Medulla oblongata (tissue), 1 donor: ENCODE measurements at regions not wholly inside any gene's neighbourhood (a gene's known extent, or its start where the extent isn't known, plus 50 kb on each side); places are given as distances from the start of the nearest gene placed in this dataset.

ENCODE experiments used
- DNase-seq: peaks from one replicate; pipeline ENCODE4 v3.0.0-alpha.2; 2015; ENCODE audit errors: extremely low spot score

DNA sequence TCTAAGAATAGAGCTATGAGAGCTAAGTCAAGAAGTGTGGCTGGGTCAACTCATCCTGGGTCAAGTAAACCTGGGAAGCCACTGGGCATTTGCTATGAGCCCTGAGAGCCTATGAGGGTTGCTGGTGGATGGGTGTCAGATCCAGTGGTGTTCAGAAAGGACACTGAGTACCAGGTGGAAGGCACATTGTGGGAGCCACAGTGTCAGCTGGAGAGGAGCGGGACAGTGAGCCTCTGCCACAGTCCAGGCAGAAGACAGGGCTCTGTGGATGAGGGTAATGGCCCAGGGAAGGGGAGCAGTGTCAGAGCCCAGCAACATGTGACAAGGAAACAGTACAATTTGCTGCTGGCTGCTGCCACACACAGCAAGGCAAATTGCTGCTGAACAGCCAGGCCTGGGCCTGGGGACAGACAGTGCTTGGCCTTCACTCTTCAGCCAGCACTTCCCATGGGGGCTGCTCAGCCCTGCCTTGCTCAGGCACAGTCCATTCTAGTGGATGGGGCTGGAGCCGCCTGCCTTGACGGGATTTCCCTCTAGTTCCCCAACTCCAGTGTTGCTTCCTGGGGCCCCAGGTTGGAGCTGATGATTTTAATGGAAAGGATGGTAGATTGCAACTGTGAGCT lies 90.9 kb upstream of the CHST15 start:
- no peak for DNase-seq

DNA sequence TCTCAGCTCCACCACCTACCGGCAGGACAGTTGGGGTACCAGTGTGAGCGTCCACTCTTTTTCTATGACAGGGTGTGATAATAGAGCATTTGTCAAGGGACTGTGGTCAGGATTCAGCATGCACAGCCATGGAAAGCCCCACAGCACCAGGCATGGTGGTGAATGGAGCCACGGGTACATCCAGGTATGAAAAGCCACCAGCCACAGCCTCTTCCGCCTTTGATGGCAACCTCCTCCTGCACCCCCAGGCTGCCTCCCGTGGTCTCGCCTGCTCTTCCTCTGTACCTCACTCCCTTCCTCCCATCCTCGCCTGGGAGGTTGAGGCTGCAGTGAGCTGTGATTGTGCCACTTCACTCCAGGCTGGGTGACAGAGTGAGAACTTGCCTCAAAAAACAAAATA lies 90.2 kb upstream of the CHST15 start:
- no peak for DNase-seq

DNA sequence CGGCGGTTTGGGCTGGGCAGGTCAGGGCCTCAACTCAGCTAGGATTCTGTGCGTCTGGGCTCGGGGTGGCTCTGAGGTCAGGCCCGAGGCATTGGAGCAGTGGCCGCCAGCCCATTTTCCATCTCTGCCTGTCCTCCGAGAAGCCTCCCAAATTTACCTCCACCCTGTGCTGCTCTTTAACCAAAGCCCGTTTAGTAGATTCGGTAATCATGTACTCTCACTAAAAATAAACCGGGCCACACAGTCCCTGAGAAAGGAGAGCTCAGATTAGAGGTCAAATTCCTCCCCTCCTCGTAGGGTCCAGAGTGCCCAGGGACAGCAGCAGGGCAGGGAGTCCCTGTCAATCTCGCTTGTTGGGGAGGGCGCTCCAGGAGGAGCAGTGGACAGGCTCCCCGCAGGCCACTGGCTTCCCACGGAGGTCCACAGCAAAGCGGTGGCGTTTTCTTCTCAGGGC lies 88.7 kb upstream of the CHST15 start:
- DNase-seq = no peak

DNA sequence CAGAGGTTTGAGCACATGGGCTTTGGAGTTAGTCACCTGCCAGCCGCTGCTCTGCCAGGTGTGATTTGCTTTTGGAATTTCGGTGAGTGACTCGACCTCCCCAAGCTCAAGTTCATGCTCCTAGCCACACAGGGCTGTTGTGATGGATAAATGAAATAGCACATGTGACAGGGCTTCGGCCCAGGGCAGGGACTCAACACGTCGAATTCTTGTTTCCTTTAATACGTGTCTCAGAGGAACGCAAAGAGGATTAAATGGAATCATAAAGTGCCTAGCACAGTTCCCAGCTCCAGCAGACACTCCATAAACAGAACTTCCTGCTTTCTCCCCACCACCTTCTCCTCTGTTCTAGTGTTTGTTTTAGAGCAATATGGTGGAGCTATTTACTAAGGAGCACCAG lies 88.3 kb upstream of the CHST15 start:
- DNase-seq = no peak

DNA sequence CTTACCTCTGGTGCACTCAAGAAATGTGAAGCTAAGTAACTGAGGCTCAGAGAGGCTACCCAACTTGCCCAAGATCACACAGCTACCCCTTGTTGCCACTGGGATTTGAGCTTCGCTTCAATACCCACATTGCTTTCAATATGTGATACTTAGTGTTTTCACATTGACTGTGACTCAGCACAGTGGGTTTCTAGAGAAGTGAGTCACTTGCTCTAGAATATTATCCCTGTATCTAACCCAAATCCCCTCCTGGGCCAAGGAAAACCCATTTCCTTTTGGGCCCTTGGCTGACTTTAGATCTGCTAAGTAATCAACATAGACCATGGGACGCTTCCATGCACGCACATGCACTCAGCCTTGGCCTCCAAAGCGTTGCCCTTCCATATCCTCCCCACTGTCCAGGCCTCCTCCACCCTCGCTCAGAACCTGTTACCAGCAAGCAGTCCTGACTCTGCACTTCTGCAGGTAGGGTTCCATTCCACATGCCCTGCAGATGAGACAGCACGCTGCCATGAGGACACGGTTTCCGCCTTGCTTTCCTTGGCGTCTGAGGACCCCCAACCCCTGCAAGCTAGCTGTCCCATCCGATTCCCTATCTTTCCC lies 87.7 kb upstream of the CHST15 start:
- DNase-seq = no peak

DNA sequence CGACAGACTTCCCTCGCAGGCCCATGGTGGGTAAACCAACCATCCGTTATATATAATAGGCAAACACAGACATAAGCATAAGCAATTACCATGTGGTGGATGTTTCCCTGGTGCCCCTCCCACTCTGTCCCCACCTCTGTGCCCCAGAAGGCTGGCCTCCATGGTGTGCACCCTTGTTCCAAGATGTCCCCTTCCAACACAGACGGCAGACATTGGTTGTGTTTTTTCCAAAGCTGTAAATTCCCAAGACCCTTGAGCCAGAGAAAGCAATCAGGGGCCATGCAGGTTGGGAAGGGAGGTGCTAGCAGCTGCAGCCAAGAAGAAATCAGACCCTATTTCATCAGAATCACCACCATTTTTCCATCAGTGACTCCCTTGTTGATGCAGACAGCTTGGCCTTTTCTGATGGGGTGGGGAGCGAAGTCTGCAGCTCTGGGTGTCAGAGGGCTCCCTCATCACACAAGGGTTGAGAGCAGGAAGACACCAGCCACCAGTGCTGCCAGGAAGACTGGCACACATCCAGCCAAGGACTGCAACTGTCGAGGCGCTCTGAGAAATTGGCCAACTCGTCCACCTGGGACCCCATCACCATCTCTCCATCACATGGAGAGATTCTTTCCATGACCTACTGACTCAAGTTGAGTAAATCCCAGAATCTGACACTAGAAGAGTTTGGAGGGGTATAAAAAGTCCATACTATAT lies 86.8 kb upstream of the CHST15 start:
- DNase-seq = no peak

DNA sequence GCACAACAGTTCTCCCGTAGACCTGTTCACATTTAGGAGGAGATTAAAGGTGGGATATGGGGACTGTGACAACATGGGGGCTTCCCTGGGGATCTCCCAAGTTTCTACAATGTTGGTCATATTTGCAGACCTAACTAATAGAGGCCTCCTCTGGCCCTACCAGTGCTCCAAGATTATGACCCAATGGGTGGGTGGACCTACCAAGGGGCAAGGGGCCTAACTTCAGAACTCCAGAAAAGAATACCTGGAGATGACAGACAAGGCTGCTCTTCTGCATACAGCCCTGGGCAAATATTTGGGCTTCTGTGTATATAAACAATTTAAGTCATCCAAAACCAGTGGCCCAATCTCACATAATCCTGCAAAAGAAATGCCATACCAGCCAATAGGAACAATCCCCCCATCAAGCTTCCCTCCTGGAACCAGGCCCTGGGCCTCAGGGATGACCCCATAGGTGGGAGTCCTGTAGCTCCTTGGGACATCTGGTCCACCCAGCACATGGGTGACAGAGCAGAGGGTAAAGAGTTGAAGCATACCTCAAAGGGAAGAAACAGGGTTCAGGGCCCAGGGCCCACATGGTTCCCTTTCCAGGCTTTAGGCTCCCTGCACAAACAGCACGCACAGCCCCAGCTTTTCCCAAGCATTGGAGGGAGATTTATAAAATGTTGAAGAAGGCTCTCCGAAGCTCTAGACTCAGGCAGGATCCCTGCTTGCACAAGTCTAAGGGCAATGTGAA lies 86.1 kb upstream of the CHST15 start:
- no peak for DNase-seq

DNA sequence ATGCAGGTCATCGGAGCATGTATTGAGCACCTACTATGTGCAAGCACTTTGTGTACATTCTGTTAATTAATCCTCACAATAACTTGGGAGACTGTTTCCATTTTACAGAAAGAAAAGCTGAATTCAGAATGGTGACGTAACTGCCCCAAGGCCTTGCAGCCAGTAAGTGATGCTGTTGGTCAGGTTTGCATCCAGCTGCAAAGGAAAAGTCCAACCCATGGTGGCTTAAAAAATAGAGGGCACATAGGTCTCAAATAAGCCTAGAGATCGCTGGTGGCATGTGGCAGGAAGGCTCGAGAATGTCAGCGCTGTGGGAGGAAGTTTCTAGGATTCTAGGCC lies 83.8 kb upstream of the CHST15 start:
- no peak for DNase-seq

DNA sequence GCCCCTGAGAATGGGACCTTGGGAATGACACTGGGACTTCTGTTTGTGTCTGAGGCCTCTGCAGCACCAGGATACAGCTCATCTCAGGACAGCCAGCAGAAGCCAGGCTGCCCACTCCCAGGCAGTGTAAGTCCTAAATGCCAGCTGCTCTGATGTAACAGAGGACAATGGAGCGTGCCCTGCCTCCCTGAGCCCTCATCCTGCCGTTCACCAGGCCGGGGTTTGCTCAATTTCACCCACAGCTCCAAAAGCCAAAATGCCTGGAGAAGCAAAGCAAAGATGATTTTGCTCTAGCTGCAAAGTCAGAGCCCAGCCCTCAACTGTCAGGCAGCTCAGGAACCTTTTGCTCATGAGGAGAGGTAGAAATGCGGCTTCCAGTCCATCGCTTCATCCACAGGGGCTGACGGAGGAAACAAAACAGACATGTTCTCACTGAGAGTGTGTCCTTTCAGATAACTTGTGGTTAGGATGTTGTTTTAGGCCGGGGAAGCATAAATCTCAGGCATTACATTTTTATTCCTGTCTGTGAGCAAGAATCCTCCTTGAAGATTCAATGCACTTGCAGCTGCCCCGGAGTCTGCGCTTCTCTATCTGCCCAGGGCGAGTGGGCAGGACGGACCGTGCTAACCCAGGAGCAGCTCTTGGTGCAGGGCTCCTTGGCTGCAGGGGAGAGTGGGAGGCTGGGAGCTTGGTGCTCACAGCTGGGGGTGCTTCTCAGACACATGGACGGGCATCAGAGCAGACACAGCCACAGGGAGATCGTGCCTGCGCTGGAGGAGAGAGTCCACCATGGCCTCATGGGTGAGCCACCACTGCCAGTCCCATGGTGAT lies 83.2 kb upstream of the CHST15 start:
- no peak for DNase-seq

DNA sequence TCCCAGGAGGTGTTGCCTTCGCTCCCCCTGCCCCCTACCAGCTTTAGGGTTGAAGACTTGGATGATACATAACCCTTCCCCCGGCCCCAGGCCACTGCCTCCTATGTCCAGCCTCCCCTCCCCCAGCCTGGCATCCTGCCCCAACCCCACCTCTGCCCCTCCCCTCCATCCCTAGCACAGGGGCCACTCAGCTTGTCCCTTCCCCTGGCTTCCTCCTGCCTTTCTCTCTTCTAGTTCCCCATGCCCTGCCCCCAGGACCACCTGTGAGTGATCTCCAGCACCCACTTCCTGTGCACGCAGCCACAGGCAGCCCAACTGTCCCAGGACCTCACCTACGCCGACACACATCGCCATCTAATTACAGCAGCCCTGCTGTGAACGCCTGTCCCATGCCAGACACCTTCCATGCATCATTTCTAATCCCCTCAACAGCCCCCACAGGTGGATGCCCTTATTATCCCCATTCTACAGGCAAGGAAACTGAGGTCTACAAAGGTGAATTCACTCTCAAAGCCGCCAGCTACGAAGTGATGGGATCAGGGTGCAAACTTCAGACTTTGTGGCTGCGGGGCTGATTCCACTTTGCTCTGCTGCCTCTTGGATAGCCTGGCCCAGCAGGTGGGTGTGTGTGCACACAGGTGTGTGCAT lies 82.4 kb upstream of the CHST15 start:
- DNase-seq = no peak

DNA sequence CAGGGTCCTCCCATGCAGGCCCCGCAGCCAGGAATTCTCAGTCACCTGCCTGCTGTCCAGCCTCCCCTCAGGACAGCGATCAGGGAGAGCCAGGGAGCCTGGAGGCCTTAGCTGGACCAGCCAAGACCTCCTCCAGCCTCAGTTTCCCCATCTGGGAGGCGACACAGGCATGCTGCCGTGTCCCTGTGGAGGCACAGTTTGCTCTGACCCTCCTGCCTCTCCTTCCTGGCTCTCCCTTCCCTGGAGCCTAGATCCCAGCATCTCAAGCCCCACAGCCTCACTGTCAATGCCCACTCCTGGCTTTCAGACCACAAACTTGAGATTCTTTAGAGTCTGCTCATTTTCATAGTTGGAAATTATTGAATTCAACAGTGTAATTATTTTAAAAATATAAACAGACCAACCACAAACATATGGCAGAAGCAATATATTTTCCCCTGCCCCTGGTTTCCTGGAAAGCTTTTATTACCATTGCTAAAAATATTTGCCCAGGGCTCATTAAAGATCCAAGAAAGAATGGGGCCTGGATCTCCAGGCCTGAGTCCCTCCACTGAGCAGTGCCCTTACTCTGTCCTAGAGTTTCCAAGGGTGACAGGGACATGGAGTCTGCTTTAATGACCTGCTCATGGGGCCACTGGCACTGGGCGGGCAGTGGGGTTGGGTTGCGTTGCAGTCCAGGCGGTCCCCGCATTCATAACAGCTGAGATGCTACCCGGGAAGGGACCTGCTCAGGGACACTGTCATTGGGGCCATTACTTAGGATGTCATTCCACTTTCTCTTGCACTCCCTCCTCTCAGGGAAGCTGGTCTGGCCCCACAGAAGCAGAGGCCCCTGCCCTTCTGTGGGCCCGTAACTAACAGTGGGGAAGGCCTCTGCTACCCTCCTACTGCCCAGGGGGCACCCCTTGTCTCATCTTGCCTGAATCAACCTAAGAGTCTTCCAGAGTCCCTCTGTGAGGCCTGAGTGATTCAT lies 81.6 kb upstream of the CHST15 start:
- no peak for DNase-seq

DNA sequence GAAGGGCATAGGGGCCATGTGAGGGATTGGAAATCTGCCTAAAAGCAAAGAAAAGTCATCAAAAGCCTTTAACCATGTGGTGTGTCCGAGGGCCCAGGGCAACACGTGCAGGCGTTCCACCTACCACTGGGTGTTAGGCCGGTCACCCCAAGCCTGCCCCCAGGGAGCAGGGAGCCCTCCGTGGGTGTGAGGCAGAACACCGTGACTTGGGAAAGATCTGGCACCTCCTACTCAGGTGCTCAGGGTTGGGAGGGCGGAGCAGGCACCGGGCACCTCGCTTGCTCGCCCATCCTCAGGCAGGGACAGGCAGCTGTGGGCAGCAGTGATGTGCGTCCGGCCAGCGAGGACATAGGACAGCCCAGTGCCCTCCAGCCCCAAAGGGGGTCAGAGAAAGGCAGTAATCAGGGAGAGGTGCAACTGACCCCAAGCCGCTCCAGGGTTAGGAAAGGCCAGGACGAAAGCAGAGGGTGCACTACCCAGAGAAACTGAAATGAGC lies 80.7 kb upstream of the CHST15 start:
- DNase-seq = no peak

DNA sequence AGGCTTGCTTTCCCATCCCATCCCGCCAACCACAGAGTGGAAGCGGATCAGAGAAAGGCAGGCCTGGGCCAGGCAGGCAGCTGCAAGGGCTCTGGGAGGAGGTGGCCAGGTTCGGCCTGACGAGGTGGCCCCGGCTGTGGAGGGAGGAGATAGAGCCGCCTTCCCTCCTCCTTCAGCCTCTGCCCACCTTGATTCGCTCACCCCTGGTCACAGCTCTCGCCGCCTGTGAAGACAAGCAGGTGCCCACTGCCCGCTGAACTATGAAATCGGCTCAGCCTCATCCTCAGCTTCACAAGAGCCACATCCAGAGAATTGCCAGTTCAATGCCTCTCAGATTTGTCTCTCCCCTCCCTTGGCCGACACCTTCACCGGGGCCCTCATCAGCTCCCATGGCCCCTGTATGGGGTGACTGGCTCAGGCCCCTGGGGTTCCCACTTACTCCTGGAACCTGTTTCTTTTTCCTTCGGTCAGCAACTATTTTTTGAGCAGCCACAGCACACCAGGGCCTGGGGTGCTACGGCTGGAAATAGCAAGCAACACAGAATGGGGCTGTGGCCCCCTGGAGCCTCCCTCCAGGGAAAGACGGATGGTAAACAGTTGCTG lies 80.0 kb upstream of the CHST15 start:
- no peak for DNase-seq

DNA sequence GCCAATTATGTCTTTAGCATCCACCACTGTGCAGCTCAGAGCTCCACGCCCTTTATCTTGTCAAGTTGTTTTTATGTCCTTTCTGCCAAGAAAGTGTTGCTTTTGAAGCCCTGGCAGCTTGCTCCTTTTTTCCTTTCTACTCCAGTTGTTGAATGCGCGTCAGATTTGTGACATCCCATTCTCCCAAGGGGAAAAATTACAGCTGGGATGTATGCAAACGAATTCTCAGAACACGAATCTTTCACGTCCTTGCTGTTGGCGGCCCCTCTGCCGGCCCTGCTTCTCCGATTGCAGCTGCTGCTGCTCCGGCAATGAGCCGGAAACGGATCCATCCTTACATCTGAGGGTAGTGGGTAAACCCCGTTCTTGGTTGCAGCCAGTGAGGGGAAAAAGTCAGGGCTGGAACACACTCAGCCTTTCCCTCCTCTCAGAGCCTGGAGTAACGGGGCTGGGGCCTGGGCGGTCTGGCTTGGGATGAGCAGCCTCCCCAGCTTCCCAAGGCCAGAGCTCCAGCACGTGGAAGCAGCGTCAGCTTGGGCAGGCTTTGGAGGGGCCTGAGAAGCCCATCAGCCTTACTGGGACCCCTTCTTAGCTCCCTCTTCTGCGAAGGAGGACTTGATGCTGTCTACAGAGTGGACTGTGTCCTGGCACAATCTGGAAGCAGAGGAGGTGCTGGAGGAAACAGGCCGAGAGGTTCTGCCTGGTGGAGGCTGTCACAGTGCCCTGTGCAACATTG lies 79.0 kb upstream of the CHST15 start:
- no peak for DNase-seq

DNA sequence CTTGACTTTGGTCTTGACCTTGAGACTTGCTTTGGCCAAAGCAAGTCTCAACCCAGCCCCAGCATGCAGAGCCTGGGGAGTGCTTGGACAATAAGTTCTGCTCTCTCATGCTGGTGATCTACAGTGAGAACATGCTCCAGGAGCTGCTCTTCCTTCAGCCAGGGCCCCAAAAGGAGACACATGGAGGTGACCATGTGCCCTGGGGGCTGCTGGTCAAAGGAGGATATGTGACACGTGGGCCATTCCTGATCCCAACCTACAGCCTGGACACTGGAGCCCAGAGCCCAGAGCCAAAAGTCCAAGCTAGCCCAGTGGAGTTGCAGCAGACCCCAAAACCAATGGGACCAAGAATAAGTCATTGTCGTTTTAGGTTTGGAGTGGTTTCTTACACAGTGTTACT lies 78.2 kb upstream of the CHST15 start:
- no peak for DNase-seq

DNA sequence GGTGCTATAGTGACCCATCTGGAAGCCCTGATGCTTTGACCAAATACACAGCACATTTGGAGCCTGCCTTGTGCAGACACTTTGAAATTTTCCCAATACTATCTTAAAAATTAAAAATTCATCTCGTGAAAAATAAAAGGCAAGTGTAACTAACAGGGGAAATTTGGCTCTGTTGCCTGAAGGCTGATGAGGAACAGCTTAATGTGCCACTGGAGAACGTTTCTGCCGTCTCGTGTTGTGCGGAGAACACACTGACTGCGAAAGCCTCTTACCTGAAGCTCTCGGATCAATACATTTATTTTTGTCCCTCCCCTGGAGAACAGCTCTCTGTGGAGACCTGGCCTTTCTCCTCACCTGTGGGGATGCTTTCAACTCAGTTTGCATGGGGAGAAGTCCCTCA lies 77.2 kb upstream of the CHST15 start:
- DNase-seq = no peak

DNA sequence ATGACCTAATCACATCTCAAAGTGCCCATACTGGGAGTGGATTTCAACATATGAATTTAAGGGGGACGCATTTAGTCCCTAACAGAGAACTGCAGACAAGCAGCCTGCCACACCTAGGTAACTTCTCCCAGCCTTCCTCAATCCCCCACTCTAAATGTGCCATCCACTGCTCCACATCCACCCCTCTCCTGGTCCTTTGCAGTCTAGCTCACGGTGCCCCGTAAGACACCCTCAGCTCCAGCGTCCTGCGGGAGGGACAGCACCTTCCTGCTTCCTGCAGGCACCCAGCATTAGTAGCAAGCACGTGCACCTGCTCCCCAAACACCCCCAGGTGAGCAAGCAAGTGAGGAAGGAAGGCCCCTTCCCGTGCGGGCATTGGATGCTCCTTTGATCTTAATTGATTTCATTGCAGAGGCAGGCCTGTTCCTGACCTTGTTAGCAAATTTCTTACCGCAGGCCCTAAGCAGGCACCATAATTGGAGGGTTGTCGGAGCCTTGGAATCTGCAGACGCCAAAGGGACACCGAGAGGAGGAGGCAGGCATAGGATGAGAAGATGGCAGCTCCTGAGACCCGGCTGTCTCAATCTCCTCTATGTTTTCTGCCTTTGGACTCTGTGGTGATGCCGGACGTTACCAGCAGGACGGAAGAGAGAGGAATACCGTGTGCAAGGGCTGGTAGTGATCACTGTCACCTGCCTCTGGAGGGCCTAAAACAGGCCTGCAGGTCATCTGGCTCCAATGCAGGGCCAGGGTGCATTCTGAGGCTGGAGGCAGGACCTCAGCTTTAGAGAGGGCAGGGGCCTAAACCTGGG lies 75.8 kb upstream of the CHST15 start:
- DNase-seq = no peak

DNA sequence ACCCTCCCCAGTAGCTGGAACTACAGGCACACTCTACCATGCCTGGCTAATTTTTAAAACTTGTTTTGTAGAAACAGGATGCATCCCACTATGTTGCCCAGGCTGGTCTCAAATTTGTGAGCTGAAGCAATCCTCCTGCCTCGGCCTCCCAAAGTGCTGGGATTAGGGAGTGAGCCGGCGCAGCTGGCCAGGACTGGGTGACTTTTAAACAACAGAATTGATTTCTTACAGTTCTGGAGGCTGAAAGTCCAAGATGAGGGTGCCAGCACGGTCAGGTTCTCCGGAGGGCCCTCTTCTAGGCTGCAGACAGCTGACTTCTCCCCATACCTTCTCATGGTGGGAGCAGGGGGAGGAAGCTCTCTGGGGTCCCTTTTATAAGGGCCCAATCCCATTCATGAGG lies 75.2 kb upstream of the CHST15 start:
- no peak for DNase-seq
